ENCODE measurements at regions not wholly inside any gene's neighbourhood (a gene's known extent, or its start where the extent isn't known, plus 50 kb on each side); places are given as distances from the start of the nearest gene placed in this dataset.

- TF ChIP-seq CTCF (IDR thresholded peaks at IDR 0.05; ENCODE audit: low read depth, low read length, missing control alignments) = no peak
- no peak for DNase-seq (ENCODE audit: extremely low read depth, low read depth)
- no peak overlapping the region for H3K4me3 ChIP-seq (replicated peaks; ENCODE audit: low read depth, low read length)
These were observed 192.3 kb downstream of the HS3ST3A1 start for GRCh38 chr17:13409455-13409854.

GRCh38 chr17:13407381-13407780 lies 194.3 kb downstream of the HS3ST3A1 start:
- H3K4me3 ChIP-seq (replicated peaks; ENCODE audit: low read depth, low read length) = no peak overlapping the region
- TF ChIP-seq CTCF (IDR thresholded peaks at IDR 0.05; ENCODE audit: low read depth, low read length, missing control alignments) = no peak
- no peak for DNase-seq (ENCODE audit: extremely low read depth, low read depth)

GRCh38 chr17:13405807-13406206 lies 195.9 kb downstream of the HS3ST3A1 start:
- DNase-seq (ENCODE audit: extremely low read depth, low read depth) = no peak
- no peak overlapping the region for H3K4me3 ChIP-seq (replicated peaks; ENCODE audit: low read depth, low read length)
- no peak for TF ChIP-seq CTCF (IDR thresholded peaks at IDR 0.05; ENCODE audit: low read depth, low read length, missing control alignments)

- H3K4me3 ChIP-seq (replicated peaks; ENCODE audit: low read depth, low read length) = no peak overlapping the region
- no peak for TF ChIP-seq CTCF (IDR thresholded peaks at IDR 0.05; ENCODE audit: low read depth, low read length, missing control alignments)
- DNase-seq (ENCODE audit: extremely low read depth, low read depth) = no peak
These were observed 196.6 kb downstream of the HS3ST3A1 start for GRCh38 chr17:13405080-13405479.

- no peak overlapping the region for H3K4me3 ChIP-seq (replicated peaks; ENCODE audit: low read depth, low read length)
- no peak for TF ChIP-seq CTCF (IDR thresholded peaks at IDR 0.05; ENCODE audit: low read depth, low read length, missing control alignments)
- DNase-seq (ENCODE audit: extremely low read depth, low read depth) = no peak
These were observed 197.5 kb downstream of the HS3ST3A1 start for GRCh38 chr17:13403982-13404946.

GRCh38 chr17:13400491-13400890 lies 201.2 kb downstream of the HS3ST3A1 start:
- H3K4me3 ChIP-seq (replicated peaks; ENCODE audit: low read depth, low read length) = no peak overlapping the region
- DNase-seq (ENCODE audit: extremely low read depth, low read depth) = no peak
- TF ChIP-seq CTCF (IDR thresholded peaks at IDR 0.05; ENCODE audit: low read depth, low read length, missing control alignments) = no peak
